ENCODE measurements at regions not wholly inside any gene's neighbourhood (a gene's known extent, or its start where the extent isn't known, plus 50 kb on each side); places are given as distances from the start of the nearest gene placed in this dataset.
A peak's percentile ranks its signal among the peaks of the same experiment; 100 is the strongest.

DNA sequence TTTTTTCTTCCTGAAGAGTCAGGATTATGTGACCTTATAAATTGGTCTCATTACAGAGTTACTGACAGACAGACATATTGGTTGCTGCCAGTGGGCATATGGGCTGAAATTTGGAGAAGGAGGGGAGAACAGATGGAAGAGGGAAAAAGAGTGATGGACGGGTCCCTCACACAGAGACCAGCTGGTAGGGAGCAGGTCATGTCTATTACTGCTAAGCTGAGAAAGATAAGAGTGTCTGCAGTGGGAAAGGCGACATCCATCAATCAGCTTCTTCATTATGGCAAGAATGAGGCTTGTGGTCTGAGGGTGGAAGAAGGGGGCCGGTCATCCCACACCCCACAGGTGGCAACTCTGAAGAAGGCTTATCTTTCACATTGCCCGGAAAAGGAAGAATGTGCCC, 353.8 kb upstream of the RSPO3 start:
- no peak for DNase-seq

DNA sequence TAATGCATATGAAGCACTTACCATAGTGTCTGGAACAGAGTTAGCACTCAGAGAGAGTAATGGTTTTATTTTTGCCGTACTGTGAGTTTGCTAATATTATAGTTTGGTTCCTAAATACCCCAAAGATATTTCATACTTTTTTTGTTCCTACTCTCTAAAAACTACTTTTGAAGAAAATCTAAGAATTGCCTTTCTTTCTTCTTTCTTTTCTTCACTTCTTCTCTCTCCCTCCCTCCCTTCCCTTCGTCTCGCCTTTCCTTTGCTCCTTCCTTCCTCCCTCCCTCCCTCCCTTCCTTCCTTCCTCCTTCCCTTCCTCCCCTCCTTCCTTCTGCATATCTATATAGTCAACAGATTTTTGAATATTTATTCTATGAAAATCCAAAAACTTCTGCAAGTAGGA, 351.7 kb upstream of the RSPO3 start:
- DNase-seq = no peak

DNA sequence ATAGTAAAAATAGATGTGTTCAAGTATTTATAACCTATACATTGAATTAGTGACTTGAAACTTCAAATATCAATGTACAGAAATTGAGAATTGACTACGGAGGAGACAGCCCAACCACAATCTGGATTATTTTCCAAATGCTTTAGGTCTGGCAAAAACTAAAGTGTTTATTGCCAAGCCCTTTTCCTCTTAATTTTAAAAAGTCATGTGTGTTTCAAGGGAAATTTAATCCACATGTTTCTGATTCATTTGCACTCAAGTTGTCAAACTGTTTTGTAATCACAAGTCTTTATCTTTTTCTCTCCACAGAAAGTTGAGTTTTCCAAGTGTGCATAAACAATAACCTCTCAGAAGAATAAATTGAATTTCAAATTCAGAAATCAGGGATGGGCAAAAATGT, 350.8 kb upstream of the RSPO3 start:
- no peak for DNase-seq

DNA sequence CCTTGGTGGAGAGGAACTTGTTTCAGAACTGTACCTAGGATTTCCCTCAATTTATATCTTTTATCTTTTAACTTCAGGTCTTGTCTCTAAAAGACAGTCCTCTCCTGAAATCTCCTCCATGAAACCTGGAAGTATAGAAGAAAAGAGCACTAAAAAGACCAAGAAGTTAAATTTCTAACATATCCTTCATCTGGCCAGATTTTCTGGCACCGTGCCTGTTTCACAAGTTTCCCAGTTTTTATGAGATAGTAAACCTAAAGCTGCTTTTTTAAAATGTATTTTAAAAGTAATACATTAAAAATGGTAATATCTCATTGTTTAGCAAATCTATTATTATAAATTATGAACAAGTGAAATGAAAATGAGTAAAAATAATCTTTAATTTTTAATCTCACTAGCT, 348.3 kb upstream of the RSPO3 start:
- DNase-seq = no peak

DNA sequence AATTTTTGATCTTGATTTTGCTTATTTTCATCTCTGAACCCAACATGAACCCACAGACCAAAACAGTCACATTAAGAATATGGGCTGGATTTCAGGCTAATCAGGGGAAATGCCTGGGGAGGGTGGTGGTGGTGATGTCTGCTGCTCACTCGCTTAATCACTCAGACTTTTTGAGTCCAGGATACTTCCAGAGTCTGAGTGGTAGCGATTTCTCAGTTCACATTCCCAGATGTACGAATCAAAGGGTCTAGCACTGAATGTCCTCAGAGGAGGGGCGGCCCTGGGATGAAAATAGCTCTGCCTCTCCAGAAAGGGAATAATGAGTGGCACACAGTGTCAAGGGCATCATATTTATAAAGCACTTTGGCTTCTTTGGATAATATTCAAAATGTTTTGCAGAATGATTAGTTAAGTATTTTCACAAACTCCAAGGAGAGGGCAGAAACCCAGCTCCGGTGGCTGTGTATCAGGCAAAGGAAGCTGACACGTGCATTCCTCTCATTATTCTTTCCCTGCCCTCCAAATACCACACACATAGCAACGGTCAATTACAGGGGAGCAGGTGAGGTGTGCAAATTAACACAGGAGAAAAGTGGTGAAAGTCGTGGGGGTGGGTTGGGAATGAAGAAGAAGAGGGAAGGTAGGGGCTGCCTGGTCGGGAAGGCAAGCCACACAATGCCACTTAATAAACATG, 345.2 kb upstream of the RSPO3 start:
- DNase-seq = no peak

DNA sequence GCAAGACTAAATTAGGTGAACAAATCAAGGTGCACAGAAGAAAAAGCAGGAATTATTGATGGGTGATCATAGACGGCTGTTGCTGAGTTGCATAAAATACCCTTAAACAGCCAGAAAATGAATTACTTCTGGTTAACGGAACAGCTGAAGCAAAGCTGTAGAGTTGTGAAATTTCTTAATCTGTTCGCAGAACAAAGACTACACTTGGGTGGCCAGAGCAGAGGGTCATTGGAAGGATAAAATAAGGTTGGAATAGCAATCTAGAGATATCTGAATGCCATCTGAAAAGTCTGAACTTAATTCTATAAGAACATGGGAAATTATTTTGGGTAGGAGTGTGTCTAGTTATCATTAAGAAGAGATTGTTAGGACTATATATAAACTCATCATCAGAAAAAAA, 339.1 kb upstream of the RSPO3 start:
- DNase-seq = no peak

DNA sequence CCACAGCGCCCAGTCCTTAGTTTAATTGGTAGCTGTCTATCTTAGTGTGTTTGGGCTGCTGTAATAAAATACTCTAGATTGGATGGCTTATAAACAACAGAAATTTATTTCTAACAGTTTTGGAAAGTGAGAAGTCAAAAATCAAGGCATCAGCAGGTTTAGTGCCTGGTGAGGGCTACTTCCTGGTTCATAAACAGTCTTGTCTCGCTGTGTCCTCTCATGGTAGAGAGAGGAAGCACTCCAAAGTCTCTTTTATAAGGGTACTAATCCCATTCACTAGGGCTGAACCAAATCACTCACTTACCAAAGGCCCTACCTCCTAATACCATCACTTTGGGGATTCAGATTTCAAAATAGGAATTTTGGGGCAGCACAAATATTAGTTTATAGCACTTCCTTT, 336.9 kb upstream of the RSPO3 start:
- DNase-seq = no peak

DNA sequence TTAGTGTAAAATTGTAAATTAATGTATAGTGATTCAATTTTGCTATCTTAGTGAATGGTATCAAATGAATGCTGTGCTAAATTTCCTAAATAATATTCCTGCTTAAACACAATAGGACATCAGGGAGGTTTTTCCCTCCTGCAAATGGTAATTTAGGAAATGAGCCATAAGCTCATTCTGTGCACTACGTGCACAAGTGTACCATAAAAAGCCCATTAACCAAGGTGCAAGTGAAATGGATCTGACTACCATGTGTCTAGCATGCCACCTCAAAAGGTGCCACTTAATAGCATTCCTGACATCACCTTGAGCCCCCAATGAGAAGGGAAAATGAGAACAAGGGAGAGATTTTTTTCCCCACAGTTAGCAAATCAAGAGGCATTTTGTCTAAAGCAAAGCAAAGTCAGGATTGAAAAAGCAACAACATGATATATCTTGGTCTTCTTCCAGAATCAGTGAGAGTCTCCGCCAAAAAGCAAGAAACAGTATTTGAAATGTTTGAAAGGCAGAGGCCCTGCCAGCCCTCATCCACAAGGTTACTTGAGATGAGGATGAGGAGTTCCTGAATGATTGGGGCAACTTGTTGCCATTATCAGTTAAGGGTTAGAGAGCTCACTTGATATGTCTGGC, 334.2 kb upstream of the RSPO3 start:
- no peak for DNase-seq

DNA sequence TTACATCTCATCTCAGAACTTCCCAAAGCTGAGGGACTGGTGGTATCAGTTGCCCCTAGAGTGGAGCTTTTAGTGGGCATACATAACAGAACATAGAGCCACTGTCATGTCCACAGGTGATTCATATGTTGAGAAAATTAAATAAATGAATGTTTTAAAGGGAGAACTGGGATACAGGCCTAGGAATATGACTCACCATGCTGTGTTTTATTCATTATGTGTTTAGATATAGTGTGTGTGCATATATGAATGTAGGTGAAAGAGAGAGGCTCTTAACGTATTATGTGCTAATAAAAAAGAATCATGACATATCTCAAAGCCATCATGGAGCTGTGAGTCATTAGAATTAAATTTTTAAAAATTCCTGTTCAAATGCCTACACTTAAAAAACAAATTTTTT, 332.2 kb upstream of the RSPO3 start:
- no peak for DNase-seq

DNA sequence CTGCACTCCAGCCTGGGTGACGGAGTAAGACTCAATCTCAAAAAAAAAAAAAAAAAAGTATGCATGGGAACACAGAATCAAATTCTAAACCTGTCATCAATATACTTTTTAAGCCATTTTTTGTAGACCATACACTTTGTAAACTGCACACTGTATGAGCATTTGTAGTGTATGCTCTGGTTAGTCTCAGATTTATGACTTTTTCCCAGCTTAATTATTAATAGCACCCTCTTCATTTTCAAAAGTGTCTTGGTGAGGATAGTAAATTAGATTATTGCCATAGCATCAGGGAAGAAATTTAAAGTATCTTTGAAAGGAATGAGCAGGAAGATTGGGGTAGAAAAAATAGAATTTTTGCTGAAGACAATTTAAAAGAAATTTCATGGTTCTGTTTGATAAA, 330.8 kb upstream of the RSPO3 start:
- DNase-seq = no peak

DNA sequence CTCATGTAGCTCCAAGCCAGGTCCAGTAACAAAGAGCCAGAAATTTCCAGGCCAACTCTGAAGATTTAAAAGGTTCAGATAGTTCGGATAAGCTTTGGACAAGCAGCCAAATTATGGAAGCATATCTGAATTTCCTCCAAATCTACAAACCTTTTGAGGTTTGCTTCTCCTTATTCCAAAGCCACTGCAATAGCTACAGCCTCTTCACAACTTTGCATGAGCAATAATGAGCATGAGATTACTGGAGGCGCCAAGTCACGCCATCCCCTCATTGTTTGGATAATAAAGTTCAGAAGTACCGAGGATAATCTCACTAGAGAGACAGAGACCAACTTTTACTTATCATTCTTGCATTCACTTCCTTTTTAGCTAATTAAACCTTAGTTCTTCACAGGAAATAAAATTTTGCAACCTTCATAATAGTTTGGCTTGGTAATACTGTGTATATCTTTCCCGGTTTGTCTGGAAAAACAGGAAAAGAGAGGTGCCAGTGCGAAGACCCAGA, 329.6 kb upstream of the RSPO3 start:
- no peak for DNase-seq

DNA sequence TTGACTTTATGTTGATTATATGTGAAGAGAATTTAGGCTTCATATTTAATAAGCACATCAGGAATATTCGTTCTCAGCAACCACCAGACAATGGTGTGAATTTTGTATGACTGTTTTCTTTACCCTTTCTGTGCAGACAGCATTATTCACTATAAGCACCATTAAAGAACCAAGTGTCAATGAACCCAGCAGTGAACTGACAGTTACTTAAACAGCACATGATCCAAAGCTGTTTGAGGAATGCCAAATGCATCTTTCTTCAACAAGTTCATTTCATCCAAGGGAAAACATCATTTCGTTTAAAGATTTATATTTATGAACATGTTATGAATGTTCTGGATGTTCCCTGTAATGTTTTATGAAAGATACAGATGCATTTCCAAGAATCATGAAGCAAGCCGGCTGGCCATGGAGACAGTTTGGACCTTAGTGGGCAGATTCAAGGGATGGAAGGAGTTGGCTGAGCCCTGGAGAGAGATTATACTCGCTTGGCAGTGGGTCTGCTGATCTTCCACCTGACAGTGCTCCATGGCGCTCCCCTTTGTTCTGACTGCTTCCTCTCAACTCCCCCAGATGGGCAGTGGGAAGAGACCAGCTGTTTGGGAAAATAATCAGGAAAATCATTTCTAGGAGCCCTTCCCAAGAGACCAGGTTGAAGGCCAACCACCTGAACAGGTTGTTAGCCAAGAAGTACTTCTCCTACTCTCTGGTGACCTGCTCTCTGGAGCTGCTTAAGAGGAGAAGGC, 326.0 kb upstream of the RSPO3 start:
- DNase-seq = no peak

DNA sequence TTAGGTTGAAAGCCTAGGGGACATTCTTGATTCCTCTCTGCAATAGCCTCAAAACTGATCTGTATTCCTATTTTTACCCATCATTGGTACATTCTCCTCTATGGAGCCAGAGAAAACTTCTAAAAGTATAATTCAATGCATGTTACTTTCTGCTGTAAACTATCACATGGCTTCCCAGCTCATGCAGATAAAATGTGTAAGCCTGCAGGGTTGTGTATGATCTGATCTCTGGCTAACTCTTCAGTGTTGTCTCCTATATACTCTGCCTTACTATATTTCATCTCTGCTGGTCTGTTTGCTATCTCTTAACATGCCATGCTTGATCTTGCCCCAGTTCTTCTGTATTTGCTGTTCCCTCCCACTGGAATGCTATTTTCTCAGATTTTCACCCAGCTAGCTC, 323.3 kb upstream of the RSPO3 start:
- no peak for DNase-seq

DNA sequence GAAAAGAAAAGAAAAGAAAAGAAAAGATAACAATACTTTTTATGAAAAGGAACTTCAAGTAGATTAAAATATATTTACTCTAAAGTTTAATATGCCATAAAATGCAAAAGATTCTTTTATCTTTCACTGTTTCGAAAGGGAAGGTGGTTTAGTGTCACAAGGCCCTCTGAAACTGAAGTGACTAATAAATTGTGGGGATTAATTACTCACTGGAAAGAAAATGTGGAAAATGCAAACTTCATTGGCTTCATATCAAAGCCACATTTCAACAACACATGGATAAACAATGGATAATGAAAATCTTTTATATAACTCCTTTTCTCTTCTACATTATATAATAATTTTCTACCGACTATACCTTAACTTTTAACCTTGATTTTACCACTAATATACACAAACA, 320.5 kb upstream of the RSPO3 start:
- no peak for DNase-seq

DNA sequence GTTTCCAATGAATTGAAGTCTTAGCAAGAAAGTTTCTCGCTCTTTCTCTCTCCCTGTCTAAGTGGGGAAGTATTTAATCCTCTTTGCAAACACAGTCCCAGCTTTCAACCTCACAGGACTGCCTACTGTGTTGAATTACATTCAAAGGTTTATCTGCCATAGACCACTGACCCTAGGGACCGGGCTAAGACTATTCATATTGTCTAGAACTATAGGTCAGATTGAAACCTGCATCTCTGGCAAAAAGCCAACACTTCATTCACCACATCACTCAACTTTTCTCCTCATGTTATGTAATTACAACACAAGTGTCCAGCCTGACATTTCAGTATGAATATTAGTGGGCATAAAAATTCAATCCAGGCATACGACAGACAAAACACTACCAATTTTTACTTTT, 314.7 kb upstream of the RSPO3 start:
- DNase-seq = no peak

DNA sequence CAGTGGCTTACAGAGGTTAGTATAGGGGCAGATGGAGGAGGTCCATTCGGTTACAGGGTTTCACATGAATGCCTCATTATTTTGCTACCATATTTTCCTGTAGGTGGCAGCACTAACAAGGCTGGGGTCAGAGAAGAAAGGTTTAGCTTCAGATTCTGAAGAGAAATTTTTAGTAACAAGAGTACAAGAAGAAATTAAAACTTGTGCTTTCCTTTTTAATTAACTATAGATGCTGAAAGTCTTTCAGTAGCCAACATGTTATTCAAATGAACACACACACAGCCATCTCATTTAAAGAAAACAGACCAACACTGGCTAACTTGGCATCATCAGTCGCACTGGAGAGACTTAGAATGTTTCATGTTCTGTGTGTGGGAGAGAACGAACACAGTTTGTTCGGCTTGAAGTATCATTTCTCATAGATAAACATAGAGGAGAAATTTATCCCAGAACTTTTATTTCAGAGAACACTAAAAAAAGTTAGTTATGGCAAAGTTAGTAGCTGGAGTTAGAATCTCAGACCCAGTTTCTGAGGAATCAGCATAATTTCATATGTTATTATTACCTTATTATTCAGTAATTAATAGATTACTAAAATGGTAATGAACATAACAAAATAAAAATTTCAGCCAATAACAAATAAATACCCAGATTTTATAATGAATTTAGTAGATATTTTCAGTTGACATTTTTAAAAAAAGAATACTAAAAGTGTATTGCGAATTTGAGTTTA, 314.0 kb upstream of the RSPO3 start:
- DNase-seq = peak in 1 of 2 donors; percentile 58

DNA sequence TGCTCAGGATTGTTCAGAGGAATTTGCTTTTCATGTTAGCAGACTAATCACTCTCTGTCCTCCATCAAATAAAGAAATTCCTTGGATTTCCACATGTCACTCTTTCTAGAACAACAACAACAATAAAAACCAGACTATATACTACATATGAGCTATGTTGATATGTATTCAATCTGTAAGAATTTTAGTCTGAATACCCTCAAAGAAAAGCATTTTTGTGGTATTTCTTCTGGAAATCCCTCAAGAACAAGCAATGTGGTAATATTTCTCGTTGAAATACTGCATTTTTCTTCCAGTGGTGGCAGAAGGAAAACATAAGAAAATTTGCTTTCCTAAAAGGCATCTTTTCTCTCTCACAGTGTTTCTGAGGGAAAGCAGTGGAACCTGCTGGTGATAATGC, 312.6 kb upstream of the RSPO3 start:
- DNase-seq = no peak

DNA sequence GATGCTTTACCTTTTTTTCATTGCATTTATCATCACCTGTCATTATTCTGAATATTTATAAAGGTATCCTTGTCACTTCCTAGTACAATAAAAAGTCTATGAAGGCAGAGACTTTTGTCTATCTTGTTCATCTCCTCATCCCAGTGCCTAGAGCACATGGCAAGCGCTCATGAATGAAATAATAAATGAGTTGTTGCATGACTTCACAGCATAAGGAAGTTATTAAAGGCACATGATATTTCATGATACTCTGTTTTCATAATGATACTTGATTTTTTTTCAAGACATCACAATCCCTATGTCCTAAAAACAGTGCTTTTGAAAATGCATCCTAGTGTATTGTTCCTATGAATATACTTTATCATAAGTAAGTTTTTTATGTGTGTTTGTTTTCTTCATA, 310.6 kb upstream of the RSPO3 start:
- DNase-seq = no peak

DNA sequence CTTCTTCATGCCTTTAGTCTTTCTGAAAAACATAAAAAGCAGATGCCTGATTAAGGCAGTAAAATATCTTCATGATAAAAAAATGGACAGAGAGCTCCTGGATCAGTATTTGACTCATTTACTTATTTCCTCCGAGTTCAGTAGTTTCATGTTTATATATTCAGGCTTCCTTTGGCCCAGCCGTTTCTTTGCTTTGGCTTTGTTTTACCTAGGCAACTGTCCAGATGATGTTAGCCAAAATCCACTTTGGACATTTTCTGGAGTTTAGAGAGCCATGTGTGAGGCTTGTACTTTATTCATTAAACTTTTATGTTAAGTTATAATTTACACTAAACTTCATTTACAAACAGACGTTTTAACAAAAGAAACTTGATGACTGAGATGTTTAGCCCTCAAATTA, 307.1 kb upstream of the RSPO3 start:
- no peak for DNase-seq

DNA sequence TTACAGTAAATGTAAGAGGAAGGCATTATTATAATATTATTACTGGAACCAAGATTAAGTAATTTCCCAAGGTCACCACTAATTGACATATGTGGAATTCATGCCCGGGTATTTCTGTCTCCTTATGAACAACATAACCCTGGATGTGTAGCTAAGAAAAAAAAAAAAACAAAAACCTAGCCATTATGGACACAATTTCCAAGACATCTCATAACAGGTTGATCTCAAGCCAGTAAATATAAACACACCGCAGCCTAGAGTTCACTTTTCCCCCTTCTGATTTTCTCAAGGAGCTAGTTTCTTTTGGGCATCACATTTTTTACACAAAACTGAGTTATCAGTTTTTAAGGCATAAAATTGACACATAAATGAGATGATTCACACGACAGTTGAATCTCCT, 306.5 kb upstream of the RSPO3 start:
- DNase-seq = no peak

DNA sequence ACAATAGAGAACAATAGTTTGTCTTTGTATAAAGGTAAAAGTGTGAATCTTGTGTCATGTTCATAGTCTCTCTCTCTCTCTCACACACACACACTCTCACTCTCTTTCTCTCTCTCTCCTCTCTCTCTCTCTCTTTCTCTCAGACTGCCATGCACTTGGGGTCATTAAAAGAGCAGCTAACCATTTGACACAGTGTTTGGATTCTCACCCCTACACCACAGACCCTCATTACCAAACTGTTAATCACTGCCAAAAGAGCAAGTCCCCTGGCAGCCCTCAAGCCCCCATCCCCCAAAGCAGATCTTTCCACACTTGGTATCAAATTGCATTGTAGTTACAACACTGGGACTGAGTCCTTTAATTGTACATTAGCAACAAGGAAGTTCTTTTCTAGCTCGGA, 305.8 kb upstream of the RSPO3 start:
- DNase-seq = no peak

DNA sequence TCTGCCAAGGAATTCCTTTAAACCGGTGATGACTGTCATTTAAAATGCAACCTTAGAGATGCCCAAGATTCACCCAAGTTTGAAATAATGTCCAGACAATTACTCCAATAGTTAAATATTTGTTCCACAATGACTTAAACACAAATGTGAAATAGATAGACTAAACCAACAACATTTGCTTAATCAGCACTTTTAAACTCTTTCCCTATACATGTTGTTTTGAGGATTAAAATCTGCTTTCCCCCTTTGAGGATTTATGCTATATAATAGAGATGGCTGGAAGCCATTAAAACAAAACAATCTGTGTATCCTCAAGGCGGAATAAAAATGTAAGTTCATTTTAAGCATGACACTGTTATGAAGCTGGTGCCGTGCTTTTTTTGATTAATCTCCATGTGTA, 297.8 kb upstream of the RSPO3 start:
- DNase-seq = no peak

DNA sequence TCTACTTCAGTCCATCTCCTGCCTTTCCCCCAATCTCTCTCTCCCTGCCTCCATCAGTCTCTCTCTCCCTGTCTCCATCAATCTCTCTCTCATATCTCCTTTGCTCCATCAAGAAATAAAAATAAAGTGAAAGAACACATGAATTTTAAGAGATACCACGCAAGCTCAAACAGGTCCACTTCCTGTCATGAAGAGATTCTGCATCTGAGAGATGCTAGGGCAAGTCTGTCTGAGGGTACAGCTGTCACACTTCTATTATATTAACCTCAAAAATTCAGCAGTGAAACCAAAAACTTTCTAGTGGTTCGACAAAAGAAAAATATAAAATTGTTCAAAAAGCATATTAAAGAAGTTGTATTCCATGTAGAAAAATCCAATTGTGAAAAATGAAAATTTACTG, 296.8 kb upstream of the RSPO3 start:
- no peak for DNase-seq

DNA sequence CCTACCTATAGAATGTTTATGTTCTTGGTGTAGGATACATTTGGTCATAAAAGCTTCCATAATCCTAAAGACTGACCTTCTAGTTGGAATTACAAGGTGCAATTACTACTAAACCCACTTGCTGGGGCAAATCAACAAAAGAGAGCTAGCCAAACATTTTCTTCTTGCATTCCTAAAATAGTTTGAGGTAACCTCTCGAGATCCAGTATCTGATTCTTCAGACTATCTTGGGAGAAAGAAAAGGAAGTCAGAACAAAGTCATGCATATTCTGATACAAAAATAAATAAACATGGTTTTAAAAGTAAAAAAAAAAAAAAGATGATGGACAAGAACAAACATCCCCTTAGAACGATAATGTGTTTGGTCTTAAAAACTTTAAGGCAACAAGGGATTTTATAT, 294.2 kb upstream of the RSPO3 start:
- DNase-seq = no peak

All from inflammatory macrophage treated with lipopolysaccharide for 1 hour (primary cell).